ENCODE measurements at regions not wholly inside any gene's neighbourhood (a gene's known extent, or its start where the extent isn't known, plus 50 kb on each side); places are given as distances from the start of the nearest gene placed in this dataset.

DNA sequence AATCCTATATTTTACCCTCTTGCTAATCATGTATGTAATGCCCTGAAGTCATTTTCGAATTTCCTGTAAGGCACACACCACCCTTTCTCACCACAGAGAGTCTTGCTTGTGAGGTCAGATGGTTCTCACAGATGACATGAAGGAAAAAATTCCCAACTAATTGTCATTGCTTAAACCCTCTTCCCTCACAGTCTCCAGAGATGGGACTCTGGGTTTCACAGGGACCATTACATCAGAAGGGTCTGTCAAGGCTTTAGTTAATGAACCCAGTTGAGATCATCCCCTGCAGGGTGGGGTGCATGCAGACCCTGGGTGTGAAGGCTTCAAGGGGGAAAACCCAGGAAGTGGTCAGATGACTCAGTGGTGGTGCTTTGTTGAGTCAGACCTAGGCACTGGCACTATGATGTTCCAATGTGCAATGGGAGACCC is 229.6 kb downstream of the BCAT1 start:
- no peaks in the 10 kb centered on the region for H3K9me3 ChIP-seq (replicated peaks; ENCODE audit: control insufficient read depth, insufficient read depth, low read length)
- peak; percentile 11 for TF ChIP-seq FOS (IDR thresholded peaks at IDR 0.05; ENCODE audit: borderline replicate concordance, insufficient read depth, low read length)
- no peak for TF ChIP-seq MYC (IDR thresholded peaks at IDR 0.05; ENCODE audit: low read depth, low read length)
- H3K79me2 ChIP-seq (ENCODE audit: control insufficient read depth, insufficient read depth, low read length), result no peaks in the 10 kb centered on the region
- no peak overlapping the region for H3K4me3 ChIP-seq (replicated peaks in 1 of 3; ENCODE audit: insufficient read depth in 1 of 3, low read depth in 1 of 3, low read length in 3 of 3)
- POLR2A ChIA-PET, result no interaction called here
- H3K9me1 ChIP-seq (replicated peaks; ENCODE audit: control insufficient read depth, extremely low read depth, insufficient read depth, low read length), result no peaks in the 10 kb centered on the region
- intact Hi-C loops (cut with micrococcal nuclease), result no loop called here
- CTCF ChIA-PET, result no interaction called here
- no peak overlapping the region for H3K9ac ChIP-seq (replicated peaks; ENCODE audit: extremely low read depth, insufficient read depth, low read length)
- BruUV-seq (replicated peaks), result no TSS peak
- peaks cover 0 to 2% of the 10 kb centered on the region in 2 experiments for H3K27me3 ChIP-seq (ENCODE audit: control insufficient read depth in 2 of 2, insufficient read depth in 2 of 2, low read length in 2 of 2)
- FAIRE-seq (no peak), DNase-seq (ENCODE audit: low read depth, low spot score) (peak; percentile 7)
- H4K20me1 ChIP-seq (replicated peaks; ENCODE audit: control insufficient read depth, extremely low read depth, insufficient read depth, low read length), result no peaks in the 10 kb centered on the region
- dilution Hi-C loops (cut with MboI; ENCODE audit: extremely low pct_ligation_motif_present, low sequenced_read_pairs), result no loop called here
- no peaks in the 10 kb centered on the region for H3K36me3 ChIP-seq (ENCODE audit: control insufficient read depth in 2 of 2, extremely low read depth in 1 of 2, insufficient read depth in 2 of 2, low read length in 2 of 2)
- H3K27ac ChIP-seq (ENCODE audit: insufficient read depth, low read depth, low read length), result no peak overlapping the region
- no peak overlapping the region for H2AFZ ChIP-seq (ENCODE audit: low read depth, low read length)
- H3K4me1 ChIP-seq (ENCODE audit: control insufficient read depth, extremely low read depth, insufficient read depth, low read length), result no peaks in the 10 kb centered on the region
- H3K4me2 ChIP-seq (ENCODE audit: insufficient read depth, low read length), result no peak overlapping the region

DNA sequence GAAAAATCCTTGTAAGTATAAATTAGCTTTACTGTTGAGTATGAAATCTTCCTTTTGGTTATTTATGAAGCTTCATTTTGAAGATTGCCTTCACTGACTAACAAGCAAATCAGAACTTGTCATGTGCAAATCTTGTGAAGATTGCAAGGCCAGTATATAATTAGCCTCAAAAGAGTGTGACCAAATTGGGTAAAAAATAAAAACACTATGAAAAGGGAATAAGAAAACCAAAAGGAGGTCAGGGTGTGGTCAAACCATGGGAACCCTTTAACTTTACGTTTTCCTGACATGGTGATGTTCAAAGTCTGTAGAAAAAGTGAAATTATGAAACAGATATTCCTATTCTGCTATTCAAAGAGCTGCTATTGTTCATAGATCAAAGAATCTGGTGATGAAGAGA is 230.3 kb downstream of the BCAT1 start:
- POLR2A ChIA-PET, result no interaction called here
- H3K36me3 ChIP-seq (ENCODE audit: control insufficient read depth in 2 of 2, extremely low read depth in 1 of 2, insufficient read depth in 2 of 2, low read length in 2 of 2), result no peaks in the 10 kb centered on the region
- DNase-seq (ENCODE audit: low read depth, low spot score) (no peak), FAIRE-seq (no peak)
- no peak overlapping the region for H3K27ac ChIP-seq (ENCODE audit: insufficient read depth, low read depth, low read length)
- no peak overlapping the region for H2AFZ ChIP-seq (ENCODE audit: low read depth, low read length)
- TF ChIP-seq EZH2 (IDR thresholded peaks at IDR 0.05; ENCODE audit: borderline replicate concordance, low read depth, low read length, severe bottlenecking), result no peak
- TF ChIP-seq JUN (IDR thresholded peaks at IDR 0.05; ENCODE audit: borderline replicate concordance, insufficient read depth, insufficient read length, low read depth), result no peak
- TF ChIP-seq, protein P1, sequence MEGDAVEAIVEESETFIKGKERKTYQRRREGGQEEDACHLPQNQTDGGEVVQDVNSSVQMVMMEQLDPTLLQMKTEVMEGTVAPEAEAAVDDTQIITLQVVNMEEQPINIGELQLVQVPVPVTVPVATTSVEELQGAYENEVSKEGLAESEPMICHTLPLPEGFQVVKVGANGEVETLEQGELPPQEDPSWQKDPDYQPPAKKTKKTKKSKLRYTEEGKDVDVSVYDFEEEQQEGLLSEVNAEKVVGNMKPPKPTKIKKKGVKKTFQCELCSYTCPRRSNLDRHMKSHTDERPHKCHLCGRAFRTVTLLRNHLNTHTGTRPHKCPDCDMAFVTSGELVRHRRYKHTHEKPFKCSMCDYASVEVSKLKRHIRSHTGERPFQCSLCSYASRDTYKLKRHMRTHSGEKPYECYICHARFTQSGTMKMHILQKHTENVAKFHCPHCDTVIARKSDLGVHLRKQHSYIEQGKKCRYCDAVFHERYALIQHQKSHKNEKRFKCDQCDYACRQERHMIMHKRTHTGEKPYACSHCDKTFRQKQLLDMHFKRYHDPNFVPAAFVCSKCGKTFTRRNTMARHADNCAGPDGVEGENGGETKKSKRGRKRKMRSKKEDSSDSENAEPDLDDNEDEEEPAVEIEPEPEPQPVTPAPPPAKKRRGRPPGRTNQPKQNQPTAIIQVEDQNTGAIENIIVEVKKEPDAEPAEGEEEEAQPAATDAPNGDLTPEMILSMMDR (IDR thresholded peaks at IDR 0.05; ENCODE audit: extremely low read depth in 1 of 2, insufficient read depth in 1 of 2, low read depth in 1 of 2, low read length in 2 of 2), result no peak
- TF ChIP-seq GATA2 (IDR thresholded peaks at IDR 0.05; ENCODE audit: insufficient read depth, insufficient read length, low read depth, low read length), result no peak
- no peak for TF ChIP-seq POLR2A (IDR thresholded peaks at IDR 0.05; ENCODE audit: low read depth, low read length)
- TF ChIP-seq, protein P2, sequence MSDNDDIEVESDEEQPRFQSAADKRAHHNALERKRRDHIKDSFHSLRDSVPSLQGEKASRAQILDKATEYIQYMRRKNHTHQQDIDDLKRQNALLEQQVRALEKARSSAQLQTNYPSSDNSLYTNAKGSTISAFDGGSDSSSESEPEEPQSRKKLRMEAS (IDR thresholded peaks at IDR 0.05; ENCODE audit: insufficient read depth, insufficient read length), result no peak
- TF ChIP-seq POLR2AphosphoS5 (IDR thresholded peaks at IDR 0.05; ENCODE audit: insufficient read depth, low read depth, low read length), result no peak
- no peak for TF ChIP-seq MYC (IDR thresholded peaks at IDR 0.05; ENCODE audit: low read depth, low read length)
- TF ChIP-seq FOS (IDR thresholded peaks at IDR 0.05; ENCODE audit: borderline replicate concordance, insufficient read depth, low read length), result no peak
- no peaks in the 10 kb centered on the region for H3K9me1 ChIP-seq (replicated peaks; ENCODE audit: control insufficient read depth, extremely low read depth, insufficient read depth, low read length)
- no peak overlapping the region for H3K4me3 ChIP-seq (replicated peaks in 1 of 3; ENCODE audit: insufficient read depth in 1 of 3, low read depth in 1 of 3, low read length in 3 of 3)
- H4K20me1 ChIP-seq (replicated peaks; ENCODE audit: control insufficient read depth, extremely low read depth, insufficient read depth, low read length), result no peaks in the 10 kb centered on the region
- intact Hi-C loops (cut with micrococcal nuclease) (no loop called here), dilution Hi-C loops (cut with MboI; ENCODE audit: extremely low pct_ligation_motif_present, low sequenced_read_pairs) (no loop called here)
- no peak overlapping the region for H3K4me2 ChIP-seq (ENCODE audit: insufficient read depth, low read length)
- H3K9me3 ChIP-seq (replicated peaks; ENCODE audit: control insufficient read depth, insufficient read depth, low read length), result no peaks in the 10 kb centered on the region
- CTCF ChIA-PET, result no interaction called here
- H3K79me2 ChIP-seq (ENCODE audit: control insufficient read depth, insufficient read depth, low read length), result no peaks in the 10 kb centered on the region
- no peaks in the 10 kb centered on the region for H3K4me1 ChIP-seq (ENCODE audit: control insufficient read depth, extremely low read depth, insufficient read depth, low read length)
- H3K27me3 ChIP-seq (ENCODE audit: control insufficient read depth in 2 of 2, insufficient read depth in 2 of 2, low read length in 2 of 2), result no peaks in the 10 kb centered on the region
- no peak overlapping the region for H3K9ac ChIP-seq (replicated peaks; ENCODE audit: extremely low read depth, insufficient read depth, low read length)
- no TSS peak for BruUV-seq (replicated peaks)
